HG03175 (cell line): ENCODE measurements at regions not wholly inside any gene's neighbourhood (a gene's known extent, or its start where the extent isn't known, plus 50 kb on each side); places are given as distances from the start of the nearest gene placed in this dataset.

Source experiments
- ATAC-seq: cut with Tn5 transposase; IDR thresholded peaks from one replicate; pipeline ENCODE4 v1.9.1; 2021; ENCODE audit warnings: mild to moderate bottlenecking, moderate library complexity; ENCODE audit not compliant: unreplicated experiment

DNA sequence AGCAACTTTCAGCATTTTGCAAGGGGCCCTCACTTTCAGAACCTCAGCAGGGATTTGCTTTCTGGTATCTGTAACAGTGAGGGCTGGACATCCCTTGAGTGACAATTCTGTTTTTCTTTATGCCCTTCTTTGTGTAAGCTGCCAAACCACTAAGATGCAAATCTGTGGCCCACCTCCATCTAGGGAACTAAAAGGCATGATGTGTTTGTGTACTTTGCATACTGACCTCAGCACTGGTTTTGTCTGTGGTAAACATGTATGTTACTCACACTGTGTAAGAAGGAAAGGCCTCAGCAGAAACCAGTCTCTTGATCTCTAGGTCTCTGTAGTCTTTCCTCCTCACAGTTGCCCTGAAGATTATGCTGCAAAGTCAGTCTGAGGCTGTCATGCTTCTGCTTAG lies 396.6 kb upstream of the DYNLRB2 start:
- ATAC-seq: peak; percentile 99

DNA sequence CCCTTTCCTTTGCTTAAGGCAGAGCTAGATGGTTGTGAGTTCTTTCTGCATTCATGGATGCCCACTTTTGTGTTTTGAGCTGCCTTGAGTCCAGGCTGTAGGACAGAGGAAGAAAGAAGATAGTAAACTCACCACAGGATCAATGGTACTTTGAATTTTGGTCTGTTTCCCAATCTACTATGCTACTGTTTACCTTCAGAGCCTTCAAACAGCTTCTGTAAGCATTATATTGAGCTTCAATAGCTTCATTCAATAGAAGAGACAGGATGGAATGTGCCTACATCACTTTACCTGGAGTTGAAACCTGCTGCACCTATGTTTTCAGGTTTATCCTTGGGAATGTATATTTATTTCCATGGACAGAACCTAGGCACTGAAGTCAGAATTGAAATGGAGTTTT lies 397.9 kb upstream of the DYNLRB2 start:
- no peak for ATAC-seq

DNA sequence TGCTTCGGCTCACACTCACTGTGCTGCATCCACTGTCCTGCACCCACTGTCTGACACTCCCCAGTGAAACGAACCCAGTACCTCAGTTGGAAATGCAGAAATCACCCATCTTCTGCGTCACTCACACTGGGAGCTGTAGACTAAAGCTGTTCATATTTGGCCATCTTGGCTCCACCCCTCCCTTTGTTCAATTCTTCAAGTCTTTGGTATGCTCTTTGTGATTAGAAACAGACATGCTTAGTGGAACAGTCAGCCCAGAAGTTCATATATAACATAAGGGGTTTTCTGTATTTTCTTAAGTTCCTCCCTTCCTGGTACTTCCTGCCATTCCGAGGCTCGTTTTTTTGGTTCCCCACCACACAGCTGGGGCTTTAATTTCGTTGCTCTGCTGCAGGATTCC lies 398.5 kb upstream of the DYNLRB2 start:
- ATAC-seq: no peak

DNA sequence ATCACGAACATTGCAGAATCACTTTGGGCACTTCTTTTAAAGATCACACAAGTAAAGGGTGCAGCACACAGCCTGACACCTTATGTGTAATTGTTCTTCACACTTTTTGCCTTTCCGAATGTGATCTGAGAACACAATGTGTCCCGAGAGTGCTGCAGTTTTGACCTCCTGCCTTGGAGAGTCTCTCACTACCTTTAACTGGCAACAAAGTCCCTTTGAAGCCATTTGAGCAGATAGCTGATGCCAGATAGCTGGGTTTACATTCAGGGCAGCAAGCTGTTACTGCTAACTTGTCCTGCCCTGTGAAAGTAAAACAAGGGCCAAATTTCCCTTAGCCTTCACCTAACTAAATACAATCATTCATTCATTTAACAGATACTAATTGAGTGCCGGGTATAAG lies 411.0 kb upstream of the DYNLRB2 start:
- ATAC-seq: no peak

DNA sequence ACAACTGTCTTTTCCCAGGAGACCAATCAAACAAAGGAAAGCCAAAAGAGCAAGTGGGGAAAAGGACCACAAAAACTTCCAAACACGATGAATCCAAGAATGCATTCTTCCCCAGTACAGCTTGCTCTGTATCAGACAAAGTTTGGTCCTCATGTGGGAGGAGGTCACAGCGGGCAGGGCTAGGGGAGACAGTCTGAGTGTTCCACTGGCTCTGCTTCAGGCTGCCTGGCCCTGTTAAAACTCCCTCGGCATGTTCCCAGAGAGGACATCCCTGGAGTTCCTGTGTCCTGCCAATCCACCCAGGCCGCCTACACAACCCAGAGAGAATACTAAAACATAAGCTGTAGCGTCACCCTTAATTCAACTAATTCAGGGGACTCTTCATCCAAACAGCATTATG lies 415.1 kb upstream of the DYNLRB2 start:
- ATAC-seq: no peak

DNA sequence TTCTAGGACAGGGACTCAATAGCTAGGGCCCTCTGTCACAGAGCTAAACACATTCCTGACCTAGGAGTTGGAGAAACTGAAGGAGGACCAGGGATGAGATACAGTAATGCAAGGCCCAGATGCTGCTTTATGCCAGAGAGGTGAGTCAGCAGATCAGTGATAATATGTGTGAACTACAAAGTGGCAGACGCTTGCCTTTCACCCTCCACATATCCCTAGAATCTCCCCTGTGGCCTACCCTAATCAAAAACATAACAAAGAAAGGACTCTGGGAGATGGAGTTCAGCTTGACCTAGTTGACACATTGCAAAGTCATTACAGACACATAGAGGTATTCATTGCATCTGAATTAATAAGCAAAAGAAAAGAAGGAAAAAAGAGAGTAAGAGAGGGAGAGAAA lies 417.6 kb upstream of the DYNLRB2 start:
- ATAC-seq: no peak

DNA sequence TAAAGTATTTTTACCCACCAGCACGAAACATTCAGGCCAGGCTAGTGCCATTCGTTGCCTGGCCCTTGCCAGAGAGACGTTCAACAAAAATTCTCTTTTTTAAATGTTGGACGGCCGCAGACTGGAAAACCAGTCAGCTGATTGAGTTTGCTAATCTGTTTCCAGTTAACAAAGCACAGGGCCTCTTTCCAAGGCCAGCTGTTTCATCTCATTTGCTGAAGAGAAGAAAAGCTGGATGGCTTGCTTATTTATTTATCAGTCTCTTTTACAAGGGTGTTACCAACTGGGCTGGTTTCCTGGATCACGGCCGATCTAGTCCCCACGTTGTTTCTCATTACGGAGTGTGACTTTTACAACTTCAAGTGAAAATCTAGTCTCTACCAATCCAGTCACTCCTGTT lies 418.7 kb upstream of the DYNLRB2 start:
- no peak for ATAC-seq

DNA sequence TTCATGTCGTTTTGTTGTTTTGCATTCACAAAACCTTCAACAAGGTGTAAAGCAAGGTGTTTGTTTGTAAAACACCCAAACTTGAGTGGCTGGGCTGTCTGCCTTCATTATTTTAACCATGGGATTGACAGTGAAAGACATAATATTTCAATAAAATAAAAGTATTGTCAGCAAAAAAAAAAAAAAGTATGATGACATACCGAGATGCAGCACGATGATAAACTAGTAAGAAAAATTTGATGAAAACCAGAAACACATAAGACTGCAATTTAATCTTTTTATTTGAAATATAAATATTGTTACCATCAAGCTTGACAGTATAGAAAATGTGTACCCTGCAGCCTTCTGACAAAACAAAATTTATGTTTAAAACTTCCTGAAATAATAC lies 419.3 kb upstream of the DYNLRB2 start:
- ATAC-seq: no peak

DNA sequence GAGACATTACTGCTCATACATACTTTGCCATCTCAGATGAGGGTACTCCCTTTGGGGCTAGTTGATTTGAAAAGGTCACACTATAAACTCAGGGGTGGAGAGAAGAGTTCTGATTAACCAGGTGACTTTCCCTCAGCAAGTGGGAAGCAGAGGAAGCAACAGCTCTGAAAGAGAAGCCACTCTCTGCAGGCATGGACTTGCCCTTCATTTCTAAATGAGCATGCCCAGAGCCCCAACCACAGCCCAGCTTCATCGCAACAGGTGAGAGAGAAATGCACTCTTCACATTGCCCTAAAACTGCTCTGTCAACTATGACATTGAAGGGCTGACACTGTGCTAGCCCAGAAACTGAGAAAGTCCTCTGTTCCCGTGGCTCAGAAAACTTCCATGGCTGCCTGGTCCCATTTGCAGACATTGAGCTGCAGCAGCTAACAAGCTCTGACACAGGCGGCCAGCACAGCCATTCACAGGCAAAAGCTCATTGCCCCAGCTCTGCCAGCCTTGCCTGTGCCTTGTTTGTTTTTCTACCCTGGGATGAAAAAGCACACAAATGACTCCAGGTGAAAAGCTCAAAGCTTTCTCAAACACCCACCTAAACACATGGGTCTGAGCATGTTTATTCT lies 419.8 kb upstream of the DYNLRB2 start:
- ATAC-seq: no peak

DNA sequence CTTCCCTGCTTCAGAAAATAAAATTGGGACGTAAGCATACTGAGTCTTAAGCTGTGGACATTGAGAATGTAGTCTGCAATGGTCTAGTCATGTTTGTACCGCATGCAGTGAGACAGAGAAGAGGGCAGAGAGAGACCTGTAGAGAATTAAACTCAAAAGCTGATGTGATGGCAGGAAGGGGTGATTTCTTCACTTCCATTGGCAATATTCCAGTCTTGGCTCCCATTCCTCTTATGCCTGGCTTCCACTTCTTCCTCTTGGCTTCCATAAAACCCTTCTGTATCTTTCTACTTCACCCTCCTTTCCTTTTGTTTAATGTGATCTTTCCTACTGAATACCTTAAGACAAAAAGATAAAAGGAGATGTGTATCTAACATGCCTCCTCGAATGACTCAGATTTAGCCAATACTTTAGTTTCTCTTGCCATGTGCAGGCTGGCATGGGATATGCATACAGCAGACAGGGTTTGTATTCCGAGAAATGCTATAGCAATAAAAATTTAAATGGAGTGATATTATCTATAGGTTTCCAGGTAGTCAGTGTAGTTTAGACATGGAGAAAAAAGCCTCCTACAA lies 423.1 kb upstream of the DYNLRB2 start:
- no peak for ATAC-seq

DNA sequence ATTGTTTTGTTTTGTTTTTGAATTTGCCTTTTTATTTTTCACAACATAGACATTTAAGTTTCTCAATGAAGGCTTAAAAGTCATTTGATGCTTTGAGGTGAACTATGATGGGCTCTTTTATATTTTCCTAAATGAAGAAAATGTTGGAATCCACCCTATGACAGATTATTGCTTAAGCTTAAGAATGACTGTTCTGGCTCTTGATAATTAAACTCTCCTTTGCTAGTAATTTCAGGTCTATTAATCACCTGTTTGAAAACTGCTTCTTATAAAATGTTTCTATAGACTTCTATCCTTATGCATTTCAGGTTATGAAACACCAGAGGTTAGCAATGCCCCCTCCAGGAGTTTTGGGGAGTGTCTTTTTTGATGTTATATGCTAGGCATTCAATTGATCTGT lies 424.1 kb upstream of the DYNLRB2 start:
- no peak for ATAC-seq

DNA sequence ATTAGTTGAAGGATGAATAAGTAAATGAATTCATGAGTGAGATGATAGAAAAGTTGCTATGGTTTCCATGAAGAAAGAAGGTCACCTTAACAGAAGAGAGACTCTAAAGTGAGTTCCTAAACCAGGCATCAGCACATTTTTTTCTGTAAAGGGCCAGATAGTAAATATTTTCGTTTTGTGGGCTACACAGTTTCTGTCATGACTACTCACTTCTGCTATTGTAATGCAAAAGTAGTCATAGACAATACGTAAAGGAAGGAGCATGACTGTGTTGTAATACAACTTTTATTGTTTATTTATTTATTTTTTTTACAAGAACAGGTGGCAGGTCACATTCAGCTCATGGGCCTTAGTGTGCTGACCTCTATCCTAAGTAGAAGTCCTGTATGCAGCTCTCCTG lies 426.1 kb upstream of the DYNLRB2 start:
- ATAC-seq: peak; percentile 61

DNA sequence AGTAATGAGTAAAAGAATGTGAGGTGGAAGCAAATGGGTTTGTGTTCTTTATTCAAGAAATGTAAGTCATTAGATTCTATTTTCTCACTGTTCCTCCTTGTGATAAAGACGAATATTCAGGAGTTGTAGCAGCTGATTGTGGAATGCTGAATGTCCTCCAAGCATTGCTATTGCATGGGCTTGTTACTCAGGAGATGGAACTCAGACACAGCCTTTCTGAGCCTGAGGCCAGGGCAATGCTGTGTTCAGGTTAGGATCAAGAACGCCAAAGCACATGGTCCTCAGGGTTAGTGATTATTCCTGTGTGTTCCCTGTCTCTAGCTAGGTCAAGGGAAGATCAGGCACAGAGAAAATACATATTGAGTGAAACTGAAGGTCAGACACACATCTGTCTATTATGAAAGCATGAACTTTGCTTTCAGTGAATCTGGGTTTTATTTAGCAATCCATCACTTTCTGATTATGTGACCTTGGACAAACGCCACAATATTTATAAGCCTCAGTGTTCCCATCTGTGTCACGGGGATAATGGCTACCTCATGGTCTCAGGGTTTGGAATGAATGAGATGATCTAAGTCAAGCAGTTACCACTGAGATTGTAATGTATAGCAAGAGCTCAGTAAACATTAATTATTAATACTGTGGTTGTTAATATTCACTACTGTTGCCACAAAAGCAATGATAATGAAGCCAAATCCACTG lies 426.8 kb upstream of the DYNLRB2 start:
- no peak for ATAC-seq

DNA sequence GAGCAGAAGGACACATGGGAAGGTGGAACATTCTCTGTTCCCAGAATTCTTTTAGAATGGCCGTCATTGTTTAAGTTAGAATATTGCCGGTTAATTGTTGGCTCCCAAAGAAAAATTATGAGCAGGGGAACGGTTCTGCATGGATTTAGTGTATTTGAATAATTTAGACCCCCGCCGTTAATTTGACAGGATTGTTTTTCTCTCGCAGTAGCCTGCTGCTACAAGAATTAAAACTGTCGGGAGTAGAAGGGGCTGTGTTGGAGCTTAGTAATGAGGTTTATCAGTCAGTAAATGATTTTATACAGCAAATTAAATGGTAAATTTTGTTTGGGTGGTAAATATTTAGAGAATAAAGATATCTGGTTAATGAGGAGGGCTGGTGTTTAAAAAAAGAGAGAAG lies 431.2 kb upstream of the DYNLRB2 start:
- ATAC-seq: no peak

DNA sequence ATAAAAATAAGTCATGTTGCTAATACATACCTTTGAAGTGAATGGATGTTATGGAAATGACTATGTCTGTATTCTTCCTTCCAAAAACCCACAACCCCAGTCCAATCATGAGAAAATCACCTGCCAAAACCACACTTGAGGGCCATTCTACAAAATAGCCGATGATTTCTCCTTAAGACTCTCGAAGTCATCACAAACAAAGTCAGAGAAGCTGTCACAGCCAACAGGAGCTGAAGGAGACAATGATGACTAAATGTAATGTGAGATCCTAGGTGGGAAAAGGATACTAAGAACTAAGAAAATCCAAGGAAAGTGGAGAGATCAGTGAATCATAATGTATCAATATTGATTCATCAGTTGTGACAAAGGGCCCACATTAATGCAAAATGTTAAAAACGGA lies 432.9 kb upstream of the DYNLRB2 start:
- ATAC-seq: no peak

DNA sequence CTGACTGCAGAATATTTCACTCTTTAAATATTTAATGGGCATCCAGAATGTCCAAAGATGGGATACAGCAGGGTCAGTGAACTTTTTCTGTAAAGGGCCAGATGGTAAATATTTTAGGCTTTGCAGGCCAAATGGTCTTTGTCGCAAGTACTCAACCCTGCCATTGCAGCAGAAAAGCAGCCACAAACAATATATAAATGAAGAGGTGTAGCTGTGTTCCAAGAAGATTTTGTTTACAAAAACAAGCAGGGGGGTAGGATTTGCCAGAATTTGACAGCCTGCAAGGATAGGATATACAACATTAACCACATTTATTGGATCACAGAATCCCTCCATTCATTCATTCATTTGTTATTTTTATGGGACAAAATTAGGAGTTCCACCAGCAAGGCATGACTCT lies 435.0 kb upstream of the DYNLRB2 start:
- ATAC-seq: no peak

DNA sequence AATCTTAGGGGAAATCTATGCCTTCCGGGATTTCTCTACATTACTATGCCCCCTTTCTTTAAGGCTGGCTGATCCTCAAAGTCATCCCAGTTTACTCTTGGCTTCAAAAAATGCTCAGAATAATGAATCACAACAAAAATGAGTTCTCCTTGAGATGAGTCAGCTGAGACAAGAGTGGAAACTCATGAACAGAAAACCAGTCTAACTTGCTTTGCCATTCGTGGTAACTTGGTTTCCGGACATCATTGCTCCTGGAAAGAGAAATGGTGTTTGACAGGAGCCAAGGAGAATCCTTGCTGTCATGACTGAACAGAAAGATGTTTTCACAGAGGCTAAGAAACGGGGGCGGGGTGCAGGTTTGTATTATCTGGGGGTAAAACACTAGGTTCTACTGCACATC lies 435.6 kb upstream of the DYNLRB2 start:
- no peak for ATAC-seq

DNA sequence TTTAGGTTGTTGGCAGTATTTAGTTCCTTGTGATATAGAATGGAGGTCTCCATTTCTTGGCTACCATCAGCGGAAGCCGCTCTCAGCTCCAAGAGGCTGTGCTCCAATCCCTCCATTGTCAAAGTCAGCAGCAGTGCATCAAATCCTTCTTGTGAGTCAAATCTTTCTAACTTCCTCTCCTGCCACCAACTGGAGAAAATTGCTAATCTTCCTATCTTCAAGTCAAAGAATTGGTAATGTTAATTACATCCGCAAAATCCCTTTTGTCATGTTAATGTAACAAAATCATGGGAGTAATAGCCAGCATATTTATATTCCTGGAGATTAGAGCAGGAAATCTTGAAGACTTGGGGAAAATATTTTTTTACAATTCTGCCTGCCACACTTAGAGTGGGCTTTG lies 436.4 kb upstream of the DYNLRB2 start:
- no peak for ATAC-seq

DNA sequence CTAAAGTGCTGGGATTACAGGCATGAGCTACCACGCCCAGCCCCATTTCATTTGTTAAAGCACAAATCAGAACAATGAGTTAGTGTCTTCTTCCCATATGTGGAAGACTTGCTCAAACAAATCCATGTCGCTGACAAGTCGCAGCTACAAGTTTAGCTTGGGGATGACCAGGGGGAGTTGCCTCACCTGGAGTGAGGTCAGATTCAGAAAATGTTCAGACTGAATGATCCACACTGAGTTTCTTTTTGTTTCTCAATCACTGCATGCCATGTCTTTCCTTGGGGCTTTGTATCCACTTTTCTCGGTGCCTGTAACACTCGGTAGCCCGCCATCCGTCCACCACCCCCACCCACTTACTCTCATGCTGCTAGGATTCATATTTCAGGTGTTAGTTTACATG lies 437.3 kb upstream of the DYNLRB2 start:
- ATAC-seq: no peak

DNA sequence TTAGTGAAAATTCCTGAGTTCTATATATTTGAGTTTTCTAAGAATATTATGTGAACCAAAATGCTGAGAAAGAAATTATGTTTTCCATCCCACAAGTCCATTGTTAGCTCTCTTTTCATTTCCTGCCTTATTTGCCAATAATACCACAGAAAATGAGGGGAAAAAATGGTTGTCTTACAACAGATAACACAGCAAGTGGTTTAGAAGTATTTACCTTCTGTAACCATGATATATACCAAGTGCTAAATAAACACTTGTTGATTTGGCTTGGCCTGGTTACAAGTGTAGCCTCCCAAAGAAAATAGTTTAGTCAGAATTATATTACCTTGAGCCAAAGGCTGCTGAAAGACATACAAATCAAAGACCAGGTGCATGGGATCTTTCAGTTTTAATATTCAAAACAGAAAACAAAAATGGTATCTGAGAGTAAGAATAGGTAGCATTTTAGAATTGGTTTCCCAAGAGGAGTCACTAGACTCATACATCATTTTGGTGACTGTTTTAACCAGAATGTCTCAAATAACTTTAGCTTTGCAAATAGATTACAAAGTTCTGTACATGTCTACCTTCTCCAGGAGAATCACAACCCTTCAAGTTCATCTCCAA lies 439.8 kb upstream of the DYNLRB2 start:
- ATAC-seq: no peak

DNA sequence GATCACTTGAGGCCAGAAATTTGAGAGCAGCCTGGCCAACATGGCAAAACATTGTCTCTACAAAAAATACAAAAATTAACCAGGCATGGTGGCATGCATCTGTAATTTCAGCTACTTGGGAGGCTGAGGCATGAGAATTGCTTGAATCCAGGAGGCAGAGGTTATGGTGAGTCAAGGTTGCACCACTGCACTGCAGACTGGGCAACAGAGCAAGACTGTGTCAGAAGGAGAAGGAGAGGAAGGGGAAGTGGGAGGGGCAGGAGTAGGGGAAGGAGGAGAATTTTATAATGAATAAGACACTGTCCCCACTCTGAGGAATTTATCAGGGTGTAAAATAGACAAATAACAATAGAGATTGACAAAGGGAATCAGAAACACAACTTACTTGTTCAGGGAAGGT lies 440.6 kb upstream of the DYNLRB2 start:
- no peak for ATAC-seq

DNA sequence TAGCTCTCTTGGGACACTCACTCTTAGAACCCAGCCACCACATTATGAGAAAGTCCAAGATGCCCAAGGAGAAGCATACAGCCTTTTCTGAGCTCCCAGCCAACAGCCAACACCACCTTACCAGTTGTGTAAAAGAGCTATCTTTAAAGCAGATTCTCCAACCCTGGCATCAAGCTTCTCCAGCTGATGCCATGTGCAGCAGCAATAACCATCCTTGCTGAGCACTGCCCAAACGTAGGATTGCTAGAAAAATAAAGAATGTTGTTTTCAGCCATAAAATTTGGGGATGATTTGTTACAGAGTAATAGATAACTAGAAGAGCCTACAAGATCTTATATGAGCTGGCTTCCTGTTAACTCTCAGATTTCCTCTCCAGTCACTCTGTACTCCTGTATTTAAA lies 443.7 kb upstream of the DYNLRB2 start:
- no peak for ATAC-seq
